ENCODE measurements at regions not wholly inside any gene's neighbourhood (a gene's known extent, or its start where the extent isn't known, plus 50 kb on each side); places are given as distances from the start of the nearest gene placed in this dataset.

- H3K4me3 ChIP-seq (ENCODE audit: low read depth, low read length) = no peak overlapping the region
- H3K4me1 ChIP-seq = no peaks in the 10 kb centered on the region
- no peak for DNase-seq
- no peaks in the 10 kb centered on the region for H3K27me3 ChIP-seq
- no peak for TF ChIP-seq CTCF (IDR thresholded peaks at IDR 0.05; ENCODE audit: low read depth, low read length)
- no peaks in the 10 kb centered on the region for H3K36me3 ChIP-seq
- H3K9me3 ChIP-seq = no peaks in the 10 kb centered on the region
These were observed 180.6 kb upstream of the CCDC68 start for GRCh38 chr18:55139836-55140235.

DNA sequence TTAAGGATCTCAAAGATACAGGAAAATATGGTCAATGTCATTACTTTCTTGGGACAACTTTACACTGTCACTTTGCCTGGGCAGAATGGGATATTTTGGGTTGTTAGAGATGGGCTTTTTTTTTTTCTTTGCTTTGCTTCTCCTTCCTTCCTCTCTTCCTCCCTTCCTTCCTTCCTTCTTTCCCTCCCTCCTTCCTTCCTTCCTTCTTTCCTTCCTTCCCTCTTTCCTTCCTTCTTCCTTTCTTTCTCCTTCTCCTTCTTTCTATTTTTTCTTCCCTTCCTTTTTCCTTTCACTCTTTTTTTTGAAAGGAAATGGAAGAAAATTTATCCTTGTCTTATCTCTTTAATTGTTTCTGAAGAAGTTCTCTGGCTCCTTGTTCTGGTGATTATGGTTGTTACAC, 180.0 kb upstream of the CCDC68 start:
- Histone ChIP-seq H3K27me3 (no peaks in the 10 kb centered on the region), H3K4me1 (no peaks in the 10 kb centered on the region), H3K4me3 (ENCODE audit: low read depth, low read length) (no peak overlapping the region), H3K36me3 (no peaks in the 10 kb centered on the region), H3K9me3 (no peaks in the 10 kb centered on the region)
- DNase-seq = no peak
- TF ChIP-seq CTCF (IDR thresholded peaks at IDR 0.05; ENCODE audit: low read depth, low read length) = no peak

DNA sequence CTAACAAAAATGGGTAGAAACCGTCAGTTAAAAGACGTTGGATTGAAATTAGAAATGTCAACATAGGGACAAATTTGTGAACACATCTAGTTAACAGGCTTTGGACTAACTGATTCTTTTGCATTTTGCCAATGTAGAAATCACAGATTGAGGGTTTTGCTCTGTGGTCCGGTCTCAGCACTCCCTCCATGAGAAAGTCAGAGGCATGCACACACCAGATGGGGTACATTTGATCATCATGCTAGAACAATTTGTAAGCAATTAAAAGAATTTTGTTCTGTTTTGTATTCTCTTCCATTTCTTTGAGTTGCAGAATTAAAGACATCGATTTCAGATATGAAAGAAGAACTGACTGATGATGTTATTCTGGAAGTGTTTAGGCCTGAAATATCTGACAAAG, 179.1 kb upstream of the CCDC68 start:
- TF ChIP-seq CTCF (IDR thresholded peaks at IDR 0.05; ENCODE audit: low read depth, low read length) = no peak
- Histone ChIP-seq H3K4me3 (ENCODE audit: low read depth, low read length) (no peak overlapping the region), H3K36me3 (no peaks in the 10 kb centered on the region), H3K4me1 (no peaks in the 10 kb centered on the region), H3K27me3 (no peaks in the 10 kb centered on the region), H3K9me3 (no peaks in the 10 kb centered on the region)
- DNase-seq = no peak

DNA sequence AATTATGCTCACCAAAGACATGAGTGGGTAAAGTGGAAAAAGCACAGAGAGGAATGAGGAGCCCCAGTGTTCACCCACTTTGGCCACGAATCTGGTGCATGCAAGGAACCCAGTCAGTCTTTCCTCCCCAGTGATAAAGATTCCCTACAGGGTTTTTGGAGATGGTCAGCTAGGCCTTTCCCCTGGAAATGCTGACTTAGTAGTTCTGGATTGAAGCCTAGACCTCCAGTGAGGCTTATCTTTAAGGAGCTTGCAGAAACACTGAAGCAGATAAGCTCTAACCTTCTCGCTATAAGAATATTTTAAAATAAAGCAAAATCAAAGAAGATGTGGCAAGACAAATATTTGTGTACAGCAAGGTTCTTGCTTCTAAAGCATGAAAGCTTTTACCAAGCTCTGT, 178.3 kb upstream of the CCDC68 start:
- Histone ChIP-seq H3K36me3 (no peaks in the 10 kb centered on the region), H3K27me3 (no peaks in the 10 kb centered on the region), H3K9me3 (no peaks in the 10 kb centered on the region), H3K4me3 (ENCODE audit: low read depth, low read length) (no peak overlapping the region), H3K4me1 (no peaks in the 10 kb centered on the region)
- DNase-seq = no peak
- no peak for TF ChIP-seq CTCF (IDR thresholded peaks at IDR 0.05; ENCODE audit: low read depth, low read length)

GRCh38 chr18:55136864-55137263, 177.6 kb upstream of the CCDC68 start:
- no peak for DNase-seq
- Histone ChIP-seq H3K36me3 (no peaks in the 10 kb centered on the region), H3K4me1 (no peaks in the 10 kb centered on the region), H3K9me3 (no peaks in the 10 kb centered on the region), H3K27me3 (no peaks in the 10 kb centered on the region), H3K4me3 (ENCODE audit: low read depth, low read length) (no peak overlapping the region)
- no peak for TF ChIP-seq CTCF (IDR thresholded peaks at IDR 0.05; ENCODE audit: low read depth, low read length)

DNA sequence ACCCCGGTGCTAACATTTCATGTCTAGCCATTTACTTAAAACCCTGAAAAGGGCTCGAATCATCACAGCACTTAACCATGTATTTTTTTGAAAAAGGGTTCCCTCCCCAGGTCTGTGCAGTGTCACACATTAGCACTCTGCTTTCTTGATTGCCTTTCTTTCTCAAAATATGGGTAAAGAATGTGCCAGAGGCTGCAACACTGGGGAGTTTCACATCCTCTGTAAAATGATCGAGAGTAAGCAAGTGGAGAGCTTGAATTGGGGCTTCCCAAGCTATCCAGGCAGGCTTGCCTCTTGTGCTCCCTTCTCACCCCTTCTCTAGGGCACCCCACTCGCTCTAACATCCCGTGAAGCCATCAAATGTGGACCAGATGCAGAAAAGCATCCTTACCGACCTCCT, 177.0 kb upstream of the CCDC68 start:
- H3K9me3 ChIP-seq = no peaks in the 10 kb centered on the region
- H3K4me3 ChIP-seq (ENCODE audit: low read depth, low read length) = no peak overlapping the region
- H3K4me1 ChIP-seq = no peaks in the 10 kb centered on the region
- H3K36me3 ChIP-seq = no peaks in the 10 kb centered on the region
- no peaks in the 10 kb centered on the region for H3K27me3 ChIP-seq
- no peak for DNase-seq
- TF ChIP-seq CTCF (IDR thresholded peaks at IDR 0.05; ENCODE audit: low read depth, low read length) = no peak
